ENCODE measurements at regions not wholly inside any gene's neighbourhood (a gene's known extent, or its start where the extent isn't known, plus 50 kb on each side); places are given as distances from the start of the nearest gene placed in this dataset.

GRCh38 chr1:173301507-173301906 lies 94.4 kb upstream of the TNFSF4 start:
- H4K8ac ChIP-seq (ENCODE audit: low read depth, low read length), result no peak overlapping the region
- no peak overlapping the region for H3K27ac ChIP-seq (ENCODE audit: low read depth, low read length)
- no peaks in the 10 kb centered on the region for H3K79me1 ChIP-seq (ENCODE audit: low read length)
- H3K27me3 ChIP-seq (ENCODE audit: insufficient read depth, low read length, poor library complexity), result no peaks in the 10 kb centered on the region
- no peak overlapping the region for H2BK15ac ChIP-seq (replicated peaks; ENCODE audit: low read depth)
- no peaks in the 10 kb centered on the region for H3K4me1 ChIP-seq (ENCODE audit: control insufficient read depth, low read depth, low read length)
- H2AK5ac ChIP-seq (ENCODE audit: low read length), result no peak overlapping the region
- no peak overlapping the region for H3K9ac ChIP-seq (ENCODE audit: low read length)
- H4K5ac ChIP-seq (ENCODE audit: low read length), result no peak overlapping the region
- DNase-seq, result no peak
- no peak overlapping the region for H3K23ac ChIP-seq (ENCODE audit: low read length)
- H2BK120ac ChIP-seq (ENCODE audit: low read depth, low read length), result no peak overlapping the region
- no peak overlapping the region for H3K56ac ChIP-seq (ENCODE audit: low read length)
- WGBS (ENCODE audit: extremely low coverage, insufficient coverage, low lambda C conversion rate), result no CpG with 5 or more reads among the region's 1 CpG
- H3K4me3 ChIP-seq (ENCODE audit: low read length), result no peak overlapping the region
- no peaks in the 10 kb centered on the region for H3K79me2 ChIP-seq (ENCODE audit: control insufficient read depth, insufficient read depth, low read length)
- H3K4me2 ChIP-seq (ENCODE audit: low read length), result no peak overlapping the region
- H3K4ac ChIP-seq (ENCODE audit: low read depth, low read length), result no peak overlapping the region
- H2BK5ac ChIP-seq (ENCODE audit: low read length), result no peak overlapping the region
- no peak overlapping the region for H3K18ac ChIP-seq (ENCODE audit: low read length)
- H3K36me3 ChIP-seq (ENCODE audit: control insufficient read depth, insufficient read depth, low read length), result no peaks in the 10 kb centered on the region

DNA sequence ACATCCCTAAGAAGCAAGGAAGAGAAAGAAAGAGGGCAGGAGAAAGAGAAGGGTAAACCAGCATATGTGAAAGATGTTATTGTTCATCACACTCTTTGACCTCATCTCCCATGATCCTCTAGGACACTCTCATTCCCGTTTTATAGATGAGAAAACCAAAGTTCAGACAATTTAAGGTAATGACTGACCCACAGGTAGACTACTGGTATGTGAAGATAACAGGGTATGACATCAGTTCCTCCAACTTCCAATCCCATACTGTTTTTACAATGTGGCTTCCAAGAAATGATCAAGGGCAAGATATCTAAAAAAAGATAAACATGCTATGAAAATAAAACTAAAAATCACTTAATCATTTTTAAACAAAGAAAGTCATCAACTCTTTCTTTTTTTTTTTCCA lies 95.2 kb upstream of the TNFSF4 start:
- H3K18ac ChIP-seq (ENCODE audit: low read length), result no peak overlapping the region
- H3K23ac ChIP-seq (ENCODE audit: low read length), result no peak overlapping the region
- no peak overlapping the region for H3K27ac ChIP-seq (ENCODE audit: low read depth, low read length)
- H2BK120ac ChIP-seq (ENCODE audit: low read depth, low read length), result no peak overlapping the region
- no peak for DNase-seq
- WGBS (ENCODE audit: extremely low coverage, insufficient coverage, low lambda C conversion rate), result no CpG with 5 or more reads among the region's 1 CpG
- no peak overlapping the region for H4K5ac ChIP-seq (ENCODE audit: low read length)
- H2BK5ac ChIP-seq (ENCODE audit: low read length), result no peak overlapping the region
- H3K56ac ChIP-seq (ENCODE audit: low read length), result no peak overlapping the region
- H3K79me1 ChIP-seq (ENCODE audit: low read length), result no peaks in the 10 kb centered on the region
- no peak overlapping the region for H3K9ac ChIP-seq (ENCODE audit: low read length)
- H2BK15ac ChIP-seq (replicated peaks; ENCODE audit: low read depth), result peak overlapping the region; percentile 57
- H3K4ac ChIP-seq (ENCODE audit: low read depth, low read length), result no peak overlapping the region
- H3K4me1 ChIP-seq (ENCODE audit: control insufficient read depth, low read depth, low read length), result no peaks in the 10 kb centered on the region
- no peak overlapping the region for H4K8ac ChIP-seq (ENCODE audit: low read depth, low read length)
- no peaks in the 10 kb centered on the region for H3K79me2 ChIP-seq (ENCODE audit: control insufficient read depth, insufficient read depth, low read length)
- no peak overlapping the region for H3K4me3 ChIP-seq (ENCODE audit: low read length)
- H3K36me3 ChIP-seq (ENCODE audit: control insufficient read depth, insufficient read depth, low read length), result no peaks in the 10 kb centered on the region
- H2AK5ac ChIP-seq (ENCODE audit: low read length), result no peak overlapping the region
- no peak overlapping the region for H3K4me2 ChIP-seq (ENCODE audit: low read length)
- no peaks in the 10 kb centered on the region for H3K27me3 ChIP-seq (ENCODE audit: insufficient read depth, low read length, poor library complexity)

DNA sequence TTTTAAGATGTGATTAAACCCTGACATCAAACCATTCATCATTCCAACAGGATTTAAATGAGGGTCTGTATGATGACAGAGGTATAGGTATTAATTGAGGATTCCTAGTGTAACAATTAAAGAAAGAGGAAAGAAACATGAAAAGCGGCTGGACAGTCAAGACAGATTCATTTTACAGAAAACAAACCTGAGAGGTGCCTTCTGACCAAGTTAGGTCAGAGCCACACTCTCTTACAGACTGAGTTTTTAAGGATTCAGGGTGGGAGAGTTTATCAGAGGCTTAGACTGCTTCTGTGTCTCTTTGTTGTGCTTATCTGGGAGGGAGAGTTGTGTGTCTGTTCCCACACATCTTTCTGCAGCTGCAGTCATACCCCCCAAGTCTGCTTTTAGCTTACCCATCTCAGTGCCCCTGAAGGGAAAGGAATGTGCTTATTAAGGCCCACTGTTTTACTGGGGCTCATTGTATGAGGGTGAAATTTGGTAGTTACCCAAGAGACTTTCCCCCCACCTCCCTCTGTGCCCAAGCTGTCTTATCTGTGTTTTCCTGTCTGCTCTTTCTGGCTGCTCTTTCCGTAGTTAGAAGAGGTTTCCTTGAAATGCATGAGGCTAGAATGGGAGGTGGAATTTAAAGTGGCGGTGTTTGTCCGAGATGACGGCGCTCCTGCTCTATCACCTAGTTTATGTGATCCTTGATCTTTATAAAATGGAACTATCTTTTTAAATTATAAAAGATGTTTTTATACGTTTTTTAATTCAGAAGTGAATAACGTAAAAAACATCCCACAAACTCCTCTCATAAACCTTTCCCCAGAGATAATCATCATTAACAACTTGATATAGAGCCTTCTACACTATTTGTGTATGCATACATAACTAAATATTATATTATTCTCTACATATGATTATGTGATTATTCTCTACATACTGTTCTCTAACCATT lies 96.0 kb upstream of the TNFSF4 start:
- Histone ChIP-seq H4K8ac (ENCODE audit: low read depth, low read length) (no peak overlapping the region), H2BK120ac (ENCODE audit: low read depth, low read length) (no peak overlapping the region), H3K23ac (ENCODE audit: low read length) (no peak overlapping the region), H2BK15ac (replicated peaks; ENCODE audit: low read depth) (no peak overlapping the region), H3K27me3 (ENCODE audit: insufficient read depth, low read length, poor library complexity) (no peaks in the 10 kb centered on the region), H4K5ac (ENCODE audit: low read length) (no peak overlapping the region), H3K36me3 (ENCODE audit: control insufficient read depth, insufficient read depth, low read length) (no peaks in the 10 kb centered on the region), H3K4me1 (ENCODE audit: control insufficient read depth, low read depth, low read length) (no peaks in the 10 kb centered on the region), H3K56ac (ENCODE audit: low read length) (peak overlapping the region; percentile 51), H3K79me1 (ENCODE audit: low read length) (no peaks in the 10 kb centered on the region), H3K9ac (ENCODE audit: low read length) (no peak overlapping the region), H3K27ac (ENCODE audit: low read depth, low read length) (peak overlapping the region; percentile 67), H3K18ac (ENCODE audit: low read length) (peak overlapping the region; percentile 94), H3K4me2 (ENCODE audit: low read length) (no peak overlapping the region), H2AK5ac (ENCODE audit: low read length) (no peak overlapping the region), H3K4ac (ENCODE audit: low read depth, low read length) (no peak overlapping the region), H2BK5ac (ENCODE audit: low read length) (no peak overlapping the region), H3K4me3 (ENCODE audit: low read length) (no peak overlapping the region), H3K79me2 (ENCODE audit: control insufficient read depth, insufficient read depth, low read length) (no peaks in the 10 kb centered on the region)
- peak; percentile 71 for DNase-seq
- WGBS (ENCODE audit: extremely low coverage, insufficient coverage, low lambda C conversion rate), result 100% methylated on average over 2 of the region's 8 CpGs

DNA sequence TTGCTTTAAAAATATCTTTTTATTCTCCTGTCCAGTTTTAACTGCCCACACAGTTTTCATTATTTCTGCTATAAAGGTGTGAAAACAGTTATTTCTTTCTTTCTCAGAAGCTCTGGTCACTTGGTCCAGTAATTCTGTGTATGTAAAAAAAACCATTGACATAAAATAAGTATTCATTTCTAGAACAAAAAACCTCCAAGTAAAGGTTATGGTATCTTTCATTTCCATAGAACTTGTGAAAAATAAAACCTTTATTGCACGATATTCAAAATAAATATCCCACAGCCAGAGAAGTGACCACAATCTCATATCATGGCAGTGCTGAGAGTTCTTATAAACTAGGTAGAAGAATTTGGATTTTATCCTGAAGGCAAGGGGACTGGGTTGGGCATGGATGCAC lies 96.9 kb upstream of the TNFSF4 start:
- Histone ChIP-seq H3K4ac (ENCODE audit: low read depth, low read length) (no peak overlapping the region), H3K23ac (ENCODE audit: low read length) (no peak overlapping the region), H4K8ac (ENCODE audit: low read depth, low read length) (no peak overlapping the region), H3K79me1 (ENCODE audit: low read length) (no peaks in the 10 kb centered on the region), H3K18ac (ENCODE audit: low read length) (no peak overlapping the region), H4K5ac (ENCODE audit: low read length) (no peak overlapping the region), H2BK120ac (ENCODE audit: low read depth, low read length) (no peak overlapping the region), H3K27ac (ENCODE audit: low read depth, low read length) (no peak overlapping the region), H2BK5ac (ENCODE audit: low read length) (no peak overlapping the region), H3K4me1 (ENCODE audit: control insufficient read depth, low read depth, low read length) (no peaks in the 10 kb centered on the region), H2AK5ac (ENCODE audit: low read length) (no peak overlapping the region), H2BK15ac (replicated peaks; ENCODE audit: low read depth) (no peak overlapping the region), H3K27me3 (ENCODE audit: insufficient read depth, low read length, poor library complexity) (no peaks in the 10 kb centered on the region), H3K9ac (ENCODE audit: low read length) (no peak overlapping the region), H3K36me3 (ENCODE audit: control insufficient read depth, insufficient read depth, low read length) (no peaks in the 10 kb centered on the region), H3K56ac (ENCODE audit: low read length) (no peak overlapping the region), H3K4me3 (ENCODE audit: low read length) (no peak overlapping the region), H3K4me2 (ENCODE audit: low read length) (no peak overlapping the region), H3K79me2 (ENCODE audit: control insufficient read depth, insufficient read depth, low read length) (no peaks in the 10 kb centered on the region)
- DNase-seq, result no peak
- WGBS (ENCODE audit: extremely low coverage, insufficient coverage, low lambda C conversion rate), result no CpG with 5 or more reads among the region's 1 CpG

GRCh38 chr1:173304529-173305227 lies 97.5 kb upstream of the TNFSF4 start:
- no peaks in the 10 kb centered on the region for H3K36me3 ChIP-seq (ENCODE audit: control insufficient read depth, insufficient read depth, low read length)
- H2BK15ac ChIP-seq (replicated peaks; ENCODE audit: low read depth), result no peak overlapping the region
- no CpG with 5 or more reads among the region's 1 CpG for whole genome bisulfite sequencing (ENCODE audit: extremely low coverage, insufficient coverage, low lambda C conversion rate)
- no peak overlapping the region for H4K5ac ChIP-seq (ENCODE audit: low read length)
- no peaks in the 10 kb centered on the region for H3K79me1 ChIP-seq (ENCODE audit: low read length)
- H3K4ac ChIP-seq (ENCODE audit: low read depth, low read length), result no peak overlapping the region
- H3K4me2 ChIP-seq (ENCODE audit: low read length), result no peak overlapping the region
- H3K9ac ChIP-seq (ENCODE audit: low read length), result no peak overlapping the region
- no peak overlapping the region for H3K4me3 ChIP-seq (ENCODE audit: low read length)
- peak; percentile 31 for DNase-seq
- H3K27ac ChIP-seq (ENCODE audit: low read depth, low read length), result no peak overlapping the region
- no peak overlapping the region for H2BK5ac ChIP-seq (ENCODE audit: low read length)
- no peak overlapping the region for H4K8ac ChIP-seq (ENCODE audit: low read depth, low read length)
- H2BK120ac ChIP-seq (ENCODE audit: low read depth, low read length), result no peak overlapping the region
- H3K23ac ChIP-seq (ENCODE audit: low read length), result no peak overlapping the region
- H3K56ac ChIP-seq (ENCODE audit: low read length), result no peak overlapping the region
- no peaks in the 10 kb centered on the region for H3K79me2 ChIP-seq (ENCODE audit: control insufficient read depth, insufficient read depth, low read length)
- H3K27me3 ChIP-seq (ENCODE audit: insufficient read depth, low read length, poor library complexity), result no peaks in the 10 kb centered on the region
- H2AK5ac ChIP-seq (ENCODE audit: low read length), result no peak overlapping the region
- no peaks in the 10 kb centered on the region for H3K4me1 ChIP-seq (ENCODE audit: control insufficient read depth, low read depth, low read length)
- peak overlapping the region; percentile 19 for H3K18ac ChIP-seq (ENCODE audit: low read length)
